ENCODE measurements at regions not wholly inside any gene's neighbourhood (a gene's known extent, or its start where the extent isn't known, plus 50 kb on each side); places are given as distances from the start of the nearest gene placed in this dataset.

DNA sequence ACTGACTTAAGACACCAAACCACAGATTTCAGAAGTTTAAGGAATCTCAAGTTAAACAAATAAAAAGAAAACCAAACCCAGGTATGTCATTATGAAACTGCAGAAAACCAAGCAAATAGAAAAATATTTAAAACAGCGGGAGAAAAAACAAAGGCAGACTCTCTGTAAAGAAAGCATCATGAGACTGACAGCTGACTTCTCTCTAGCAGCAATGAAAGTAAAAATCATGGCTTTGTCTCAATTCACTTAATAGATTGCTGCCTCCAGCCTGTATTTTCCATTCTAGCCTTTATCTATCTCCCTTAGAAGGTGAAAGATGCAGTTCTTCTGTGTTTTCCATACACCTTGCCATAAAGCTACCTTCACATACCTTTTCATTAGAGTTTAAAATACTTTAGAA, 131.1 kb upstream of the IPO5 start:
- TF ChIP-seq, protein P1, sequence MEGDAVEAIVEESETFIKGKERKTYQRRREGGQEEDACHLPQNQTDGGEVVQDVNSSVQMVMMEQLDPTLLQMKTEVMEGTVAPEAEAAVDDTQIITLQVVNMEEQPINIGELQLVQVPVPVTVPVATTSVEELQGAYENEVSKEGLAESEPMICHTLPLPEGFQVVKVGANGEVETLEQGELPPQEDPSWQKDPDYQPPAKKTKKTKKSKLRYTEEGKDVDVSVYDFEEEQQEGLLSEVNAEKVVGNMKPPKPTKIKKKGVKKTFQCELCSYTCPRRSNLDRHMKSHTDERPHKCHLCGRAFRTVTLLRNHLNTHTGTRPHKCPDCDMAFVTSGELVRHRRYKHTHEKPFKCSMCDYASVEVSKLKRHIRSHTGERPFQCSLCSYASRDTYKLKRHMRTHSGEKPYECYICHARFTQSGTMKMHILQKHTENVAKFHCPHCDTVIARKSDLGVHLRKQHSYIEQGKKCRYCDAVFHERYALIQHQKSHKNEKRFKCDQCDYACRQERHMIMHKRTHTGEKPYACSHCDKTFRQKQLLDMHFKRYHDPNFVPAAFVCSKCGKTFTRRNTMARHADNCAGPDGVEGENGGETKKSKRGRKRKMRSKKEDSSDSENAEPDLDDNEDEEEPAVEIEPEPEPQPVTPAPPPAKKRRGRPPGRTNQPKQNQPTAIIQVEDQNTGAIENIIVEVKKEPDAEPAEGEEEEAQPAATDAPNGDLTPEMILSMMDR (IDR thresholded peaks at IDR 0.05; ENCODE audit: low read length, missing control alignments) = no peak
- DNase-seq (ENCODE audit: low read depth) = no peak
- no peak overlapping the region for H3K4me3 ChIP-seq (replicated peaks; ENCODE audit: low read depth, low read length)

- H3K4me3 ChIP-seq (replicated peaks; ENCODE audit: low read depth, low read length) = no peak overlapping the region
- TF ChIP-seq, protein P1 (IDR thresholded peaks at IDR 0.05; ENCODE audit: low read length, missing control alignments) = no peak
- DNase-seq (ENCODE audit: low read depth) = no peak
Measured at GRCh38 chr13:97826421-97827012, 127.0 kb upstream of the IPO5 start.

GRCh38 chr13:97834250-97834649, 119.2 kb upstream of the IPO5 start:
- no peak overlapping the region for H3K4me3 ChIP-seq (replicated peaks; ENCODE audit: low read depth, low read length)
- no peak for DNase-seq (ENCODE audit: low read depth)

GRCh38 chr13:97843189-97843588, 110.3 kb upstream of the IPO5 start:
- no peak for DNase-seq (ENCODE audit: low read depth)
- no peak overlapping the region for H3K4me3 ChIP-seq (replicated peaks; ENCODE audit: low read depth, low read length)
- TF ChIP-seq, protein P1 (IDR thresholded peaks at IDR 0.05; ENCODE audit: low read length, missing control alignments) = no peak

More at GRCh38 chr13:97834250-97834649, 119.2 kb upstream of the IPO5 start:
- TF ChIP-seq, protein P1 (IDR thresholded peaks at IDR 0.05; ENCODE audit: low read length, missing control alignments) = no peak

DNA sequence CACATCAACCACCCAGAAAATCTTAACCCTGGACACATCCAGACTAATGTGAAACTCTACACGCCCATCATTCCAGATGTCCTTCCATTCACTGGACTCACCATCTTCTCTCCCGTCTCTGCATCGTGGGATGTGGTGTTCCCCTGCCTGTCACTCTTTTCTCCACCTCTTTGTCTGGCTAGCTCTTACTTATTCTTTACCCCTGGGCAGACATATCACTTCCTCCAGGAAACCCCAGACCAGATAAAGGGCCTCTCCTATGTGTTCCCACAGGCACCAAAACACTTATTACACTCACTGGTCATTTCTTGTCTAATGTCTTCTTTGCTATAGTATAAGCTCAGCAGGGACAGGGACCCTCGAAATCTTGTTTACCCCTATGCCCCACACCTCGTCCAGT, 109.3 kb upstream of the IPO5 start:
- H3K4me3 ChIP-seq (replicated peaks; ENCODE audit: low read depth, low read length) = no peak overlapping the region
- DNase-seq (ENCODE audit: low read depth) = peak; percentile 20
- TF ChIP-seq, protein P1 (IDR thresholded peaks at IDR 0.05; ENCODE audit: low read length, missing control alignments) = no peak

- DNase-seq (ENCODE audit: low read depth) = no peak
- no peak overlapping the region for H3K4me3 ChIP-seq (replicated peaks; ENCODE audit: low read depth, low read length)
- TF ChIP-seq, protein P1 (IDR thresholded peaks at IDR 0.05; ENCODE audit: low read length, missing control alignments) = no peak
Measured at GRCh38 chr13:97848886-97849285, 104.6 kb upstream of the IPO5 start.

- no peak overlapping the region for H3K4me3 ChIP-seq (replicated peaks; ENCODE audit: low read depth, low read length)
- peak; percentile 40 for DNase-seq (ENCODE audit: low read depth)
- TF ChIP-seq, protein P1 (IDR thresholded peaks at IDR 0.05; ENCODE audit: low read length, missing control alignments) = peak; percentile 52
Measured at GRCh38 chr13:97849305-97849704, 104.2 kb upstream of the IPO5 start.
